ENCODE measurements at regions not wholly inside any gene's neighbourhood (a gene's known extent, or its start where the extent isn't known, plus 50 kb on each side); places are given as distances from the start of the nearest gene placed in this dataset.

DNA sequence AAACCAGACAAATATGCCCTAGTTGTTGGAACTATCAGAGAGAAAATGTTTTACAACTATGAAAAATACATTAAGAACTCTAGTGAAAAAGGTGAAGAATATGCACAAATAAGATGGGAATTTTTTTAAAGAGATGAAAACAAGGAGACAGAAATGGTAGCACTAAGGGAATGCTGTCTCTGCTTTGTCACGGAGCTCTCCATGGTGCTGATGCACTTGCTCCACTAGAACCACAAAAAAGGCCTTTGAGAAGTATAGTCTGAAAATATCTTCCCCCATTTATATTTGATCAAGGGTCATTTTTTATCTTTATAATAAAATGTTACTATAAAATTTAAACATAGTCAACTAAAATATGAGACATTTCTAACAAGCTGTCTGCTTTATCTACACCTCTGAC is 1655.5 kb upstream of the AGA start:
- Histone ChIP-seq H2AFZ (ENCODE audit: low read length) (no peak overlapping the region), H3K27me3 (ENCODE audit: control insufficient read depth in 1 of 2, insufficient read depth in 2 of 2, low read length in 2 of 2) (no peaks in the 10 kb centered on the region), H3K27ac (ENCODE audit: extremely low read length, insufficient read depth, low read length) (no peak overlapping the region), H3K36me3 (replicated peaks in 1 of 2; ENCODE audit: control insufficient read depth in 1 of 2, insufficient read depth in 2 of 2, low read length in 2 of 2) (no peaks in the 10 kb centered on the region), H3K4me3 (replicated peaks in 1 of 3; ENCODE audit: insufficient read depth in 1 of 3, low read depth in 2 of 3, low read length in 3 of 3) (no peak overlapping the region), H4K20me1 (ENCODE audit: insufficient read depth, low read length) (no peaks in the 10 kb centered on the region), H3K4me2 (ENCODE audit: low read depth, low read length) (no peak overlapping the region), H3K79me2 (ENCODE audit: insufficient read depth, low read length) (no peaks in the 10 kb centered on the region), H3K4me1 (ENCODE audit: insufficient read depth, low read length) (no peaks in the 10 kb centered on the region), H3K9me3 (ENCODE audit: low read length) (peaks cover 61% of the 10 kb centered on the region), H3K9ac (ENCODE audit: insufficient read depth, low read depth, low read length) (no peak overlapping the region)
- TF ChIP-seq ZNF556 (CRISPR knock-in tag; IDR thresholded peaks at IDR 0.05; ENCODE audit: borderline replicate concordance) = no peak
- TF ChIP-seq, protein P1, sequence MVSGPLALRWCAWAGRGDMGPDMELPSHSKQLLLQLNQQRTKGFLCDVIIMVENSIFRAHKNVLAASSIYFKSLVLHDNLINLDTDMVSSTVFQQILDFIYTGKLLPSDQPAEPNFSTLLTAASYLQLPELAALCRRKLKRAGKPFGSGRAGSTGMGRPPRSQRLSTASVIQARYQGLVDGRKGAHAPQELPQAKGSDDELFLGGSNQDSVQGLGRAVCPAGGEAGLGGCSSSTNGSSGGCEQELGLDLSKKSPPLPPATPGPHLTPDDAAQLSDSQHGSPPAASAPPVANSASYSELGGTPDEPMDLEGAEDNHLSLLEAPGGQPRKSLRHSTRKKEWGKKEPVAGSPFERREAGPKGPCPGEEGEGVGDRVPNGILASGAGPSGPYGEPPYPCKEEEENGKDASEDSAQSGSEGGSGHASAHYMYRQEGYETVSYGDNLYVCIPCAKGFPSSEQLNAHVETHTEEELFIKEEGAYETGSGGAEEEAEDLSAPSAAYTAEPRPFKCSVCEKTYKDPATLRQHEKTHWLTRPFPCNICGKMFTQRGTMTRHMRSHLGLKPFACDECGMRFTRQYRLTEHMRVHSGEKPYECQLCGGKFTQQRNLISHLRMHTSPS (CRISPR knock-in tag; IDR thresholded peaks at IDR 0.05; ENCODE audit: low read depth) = no peak
- TF ChIP-seq HCFC1 (IDR thresholded peaks at IDR 0.05; ENCODE audit: low read depth, low read length) = no peak
- TF ChIP-seq PHF20 (CRISPR knock-in tag; IDR thresholded peaks at IDR 0.05) = no peak
- TF ChIP-seq MIER2 (CRISPR knock-in tag; IDR thresholded peaks at IDR 0.05) = peak; percentile 70; the same call in 1 of the 2 replicates
- no peak for TF ChIP-seq NFE2 (CRISPR knock-in tag; IDR thresholded peaks at IDR 0.05)
- TF ChIP-seq, protein P2, sequence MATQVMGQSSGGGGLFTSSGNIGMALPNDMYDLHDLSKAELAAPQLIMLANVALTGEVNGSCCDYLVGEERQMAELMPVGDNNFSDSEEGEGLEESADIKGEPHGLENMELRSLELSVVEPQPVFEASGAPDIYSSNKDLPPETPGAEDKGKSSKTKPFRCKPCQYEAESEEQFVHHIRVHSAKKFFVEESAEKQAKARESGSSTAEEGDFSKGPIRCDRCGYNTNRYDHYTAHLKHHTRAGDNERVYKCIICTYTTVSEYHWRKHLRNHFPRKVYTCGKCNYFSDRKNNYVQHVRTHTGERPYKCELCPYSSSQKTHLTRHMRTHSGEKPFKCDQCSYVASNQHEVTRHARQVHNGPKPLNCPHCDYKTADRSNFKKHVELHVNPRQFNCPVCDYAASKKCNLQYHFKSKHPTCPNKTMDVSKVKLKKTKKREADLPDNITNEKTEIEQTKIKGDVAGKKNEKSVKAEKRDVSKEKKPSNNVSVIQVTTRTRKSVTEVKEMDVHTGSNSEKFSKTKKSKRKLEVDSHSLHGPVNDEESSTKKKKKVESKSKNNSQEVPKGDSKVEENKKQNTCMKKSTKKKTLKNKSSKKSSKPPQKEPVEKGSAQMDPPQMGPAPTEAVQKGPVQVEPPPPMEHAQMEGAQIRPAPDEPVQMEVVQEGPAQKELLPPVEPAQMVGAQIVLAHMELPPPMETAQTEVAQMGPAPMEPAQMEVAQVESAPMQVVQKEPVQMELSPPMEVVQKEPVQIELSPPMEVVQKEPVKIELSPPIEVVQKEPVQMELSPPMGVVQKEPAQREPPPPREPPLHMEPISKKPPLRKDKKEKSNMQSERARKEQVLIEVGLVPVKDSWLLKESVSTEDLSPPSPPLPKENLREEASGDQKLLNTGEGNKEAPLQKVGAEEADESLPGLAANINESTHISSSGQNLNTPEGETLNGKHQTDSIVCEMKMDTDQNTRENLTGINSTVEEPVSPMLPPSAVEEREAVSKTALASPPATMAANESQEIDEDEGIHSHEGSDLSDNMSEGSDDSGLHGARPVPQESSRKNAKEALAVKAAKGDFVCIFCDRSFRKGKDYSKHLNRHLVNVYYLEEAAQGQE (IDR thresholded peaks at IDR 0.05; ENCODE audit: borderline replicate concordance in 1 of 2, low read depth in 1 of 2, low read length in 2 of 2) = peak; percentile 40 to 91
- no peak for TF ChIP-seq SNAPC2 (CRISPR knock-in tag; IDR thresholded peaks at IDR 0.05)
- TF ChIP-seq, protein P3, sequence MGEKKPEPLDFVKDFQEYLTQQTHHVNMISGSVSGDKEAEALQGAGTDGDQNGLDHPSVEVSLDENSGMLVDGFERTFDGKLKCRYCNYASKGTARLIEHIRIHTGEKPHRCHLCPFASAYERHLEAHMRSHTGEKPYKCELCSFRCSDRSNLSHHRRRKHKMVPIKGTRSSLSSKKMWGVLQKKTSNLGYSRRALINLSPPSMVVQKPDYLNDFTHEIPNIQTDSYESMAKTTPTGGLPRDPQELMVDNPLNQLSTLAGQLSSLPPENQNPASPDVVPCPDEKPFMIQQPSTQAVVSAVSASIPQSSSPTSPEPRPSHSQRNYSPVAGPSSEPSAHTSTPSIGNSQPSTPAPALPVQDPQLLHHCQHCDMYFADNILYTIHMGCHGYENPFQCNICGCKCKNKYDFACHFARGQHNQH (CRISPR knock-in tag; IDR thresholded peaks at IDR 0.05) = no peak
- TF ChIP-seq EHMT2 (IDR thresholded peaks at IDR 0.05; ENCODE audit: borderline replicate concordance, low read depth, low read length) = peak; percentile 44; the same call in 1 of the 2 replicates
- in situ Hi-C loops (cut with HindIII; ENCODE audit: extremely low pct_ligation_motif_present, low pct_unique_long_range_greater_than_20kb) = no loop called here
- CTCF ChIA-PET (ENCODE audit: low intra/inter-chr PET ratio, low total read pairs) = no interaction called here
- FAIRE-seq (no peak), DNase-seq (ENCODE audit: low spot score) (no peak), ATAC-seq (no peak)
- intact Hi-C loops (cut with micrococcal nuclease; ENCODE audit: unreplicated experiment) = no loop called here
- BruUV-seq (replicated peaks) = no TSS peak
- WGBS (ENCODE audit: low lambda C conversion rate) = 5% methylated on average over 1 of the region's 1 CpG
- POLR2A ChIA-PET = no interaction called here

Measured in HepG2 (cell line).